ENCODE measurements at regions not wholly inside any gene's neighbourhood (a gene's known extent, or its start where the extent isn't known, plus 50 kb on each side); places are given as distances from the start of the nearest gene placed in this dataset.

DNA sequence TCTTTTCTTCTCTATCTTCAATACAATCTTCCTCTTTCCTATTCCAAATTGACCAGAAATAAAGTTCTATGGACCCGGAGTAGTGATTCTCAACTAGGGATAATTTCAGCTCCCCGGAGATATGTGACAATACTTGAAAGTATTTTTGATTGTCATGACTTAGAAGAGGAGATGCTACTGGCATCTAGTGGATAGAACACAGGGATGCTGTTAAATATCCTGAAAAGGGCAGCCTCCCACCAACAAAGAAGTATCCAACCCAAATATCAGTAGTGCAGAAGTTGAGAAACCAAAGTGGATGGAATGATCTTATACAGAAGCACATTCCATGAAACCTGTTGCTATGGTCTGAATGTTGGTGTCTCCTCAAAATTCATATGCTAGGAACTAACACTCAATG lies 65.7 kb upstream of the NDST3 start:
- TF ChIP-seq GATA3 (IDR thresholded peaks at IDR 0.05; ENCODE audit: low read depth, low read length) (no peak), GATA2 (IDR thresholded peaks at IDR 0.05; ENCODE audit: low read depth, low read length) (no peak)

DNA sequence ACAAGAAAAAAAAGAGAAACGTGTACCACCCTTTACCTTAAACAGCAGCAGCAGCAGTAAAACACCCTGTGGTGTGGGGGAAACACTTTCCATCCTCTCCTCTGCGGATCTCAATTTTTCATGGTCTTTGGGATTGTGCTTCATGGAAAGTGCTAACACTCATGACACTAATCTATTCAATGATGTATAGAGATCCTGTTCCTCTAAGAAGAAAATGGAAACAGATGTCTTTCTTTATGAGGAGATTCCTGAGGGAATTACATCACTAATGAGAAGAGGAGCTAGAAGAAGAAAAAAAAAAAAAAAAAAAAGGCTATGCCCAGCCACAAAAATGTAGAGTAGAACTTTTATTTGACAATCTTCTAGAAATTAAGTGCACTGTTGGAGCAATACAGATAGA lies 62.9 kb upstream of the NDST3 start:
- no peak for TF ChIP-seq GATA2 (IDR thresholded peaks at IDR 0.05; ENCODE audit: low read depth, low read length)
- no peak for TF ChIP-seq GATA3 (IDR thresholded peaks at IDR 0.05; ENCODE audit: low read depth, low read length)

DNA sequence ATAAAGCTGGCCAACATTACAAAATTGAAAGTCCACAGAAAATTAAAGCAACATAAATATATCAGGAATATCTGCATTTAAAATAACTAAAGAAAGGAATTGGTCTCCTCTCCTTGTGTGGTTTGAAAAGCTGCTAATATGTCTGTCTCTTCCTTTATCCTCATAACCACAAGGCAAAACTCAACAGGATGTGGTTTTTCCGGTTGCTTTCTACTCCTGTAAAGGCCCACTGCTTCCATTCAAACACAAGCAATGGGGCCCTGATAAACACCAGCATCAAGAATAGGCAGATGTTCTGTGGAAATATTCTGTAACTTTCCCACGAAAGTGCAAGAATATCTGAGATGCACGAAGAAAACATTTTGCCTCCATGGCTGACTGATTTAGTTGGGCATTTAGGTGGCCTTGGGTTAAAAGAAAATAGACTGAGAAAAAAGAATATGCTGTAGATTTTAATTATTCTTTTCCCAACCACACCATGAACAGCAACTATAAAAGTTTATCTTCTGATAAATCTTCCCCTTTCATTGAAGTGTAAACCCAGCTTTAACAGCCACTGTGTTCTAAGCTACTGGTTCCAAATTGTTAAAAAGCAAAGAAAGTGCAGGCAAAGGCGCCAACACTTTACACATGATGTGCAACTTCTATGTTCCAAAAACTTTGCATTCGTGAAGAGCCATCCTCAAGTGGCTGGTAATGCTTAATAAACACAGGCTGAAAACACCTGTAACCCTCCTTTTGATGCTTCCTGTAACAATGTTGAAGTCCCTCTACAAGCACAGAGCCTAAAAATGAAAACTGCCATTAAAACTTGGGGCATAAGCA lies 50.5 kb upstream of the NDST3 start:
- TF ChIP-seq GATA2 (IDR thresholded peaks at IDR 0.05; ENCODE audit: low read depth, low read length) (no peak), GATA3 (IDR thresholded peaks at IDR 0.05; ENCODE audit: low read depth, low read length) (no peak)

DNA sequence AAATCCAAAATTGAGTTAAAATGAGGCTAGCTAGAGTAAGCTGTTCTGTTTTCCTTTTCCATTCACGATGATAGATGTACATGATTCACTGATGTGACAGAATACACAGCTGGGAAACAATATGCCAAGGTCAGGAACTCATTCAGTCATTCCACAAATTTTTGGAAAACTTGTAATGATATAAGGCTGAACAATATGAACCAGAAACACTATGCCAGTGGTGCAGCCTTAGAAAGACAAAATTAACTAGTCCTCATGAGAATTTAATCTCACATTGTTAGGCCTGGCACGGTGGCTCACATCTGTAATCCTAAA lies 50.0 kb upstream of the NDST3 start:
- no peak for TF ChIP-seq GATA3 (IDR thresholded peaks at IDR 0.05; ENCODE audit: low read depth, low read length)
- TF ChIP-seq GATA2 (IDR thresholded peaks at IDR 0.05; ENCODE audit: low read depth, low read length): no peak
